NCI-H1436 (cell line): ENCODE measurements at regions not wholly inside any gene's neighbourhood (a gene's known extent, or its start where the extent isn't known, plus 50 kb on each side); places are given as distances from the start of the nearest gene placed in this dataset.
"Not testable (repeated sequence)": the region's sequence is repeated elsewhere in the genome, so short reads cannot be mapped to it uniquely, and the experiment has no call there.

Experiments used
- DNase-seq: peaks from one replicate; lab custom pipeline; 2025; lab: John Stamatoyannopoulos, UW

GRCh38 chr7:113389112-113389646 lies 270.8 kb upstream of the SMIM30 start:
- DNase-seq = no peak

- DNase-seq = no peak
These were observed 265.3 kb upstream of the SMIM30 start for GRCh38 chr7:113383638-113384037.

GRCh38 chr7:113379746-113380145 lies 261.4 kb upstream of the SMIM30 start:
- DNase-seq = no peak

GRCh38 chr7:113374955-113375354 lies 256.6 kb upstream of the SMIM30 start:
- DNase-seq = no peak

- DNase-seq = no peak
These were observed 255.5 kb upstream of the SMIM30 start for GRCh38 chr7:113373863-113374262.

GRCh38 chr7:113371416-113372043 lies 253.2 kb upstream of the SMIM30 start:
- no peak for DNase-seq

GRCh38 chr7:113370910-113371309 lies 252.6 kb upstream of the SMIM30 start:
- no peak for DNase-seq

GRCh38 chr7:113368256-113368655 lies 249.9 kb upstream of the SMIM30 start:
- no peak for DNase-seq

GRCh38 chr7:113367041-113367586 lies 248.8 kb upstream of the SMIM30 start:
- DNase-seq = no peak

- no peak for DNase-seq
These were observed 247.8 kb upstream of the SMIM30 start for GRCh38 chr7:113366122-113366521.

- no peak for DNase-seq
These were observed 231.0 kb upstream of the SMIM30 start for GRCh38 chr7:113349339-113349738.

- DNase-seq = no peak
These were observed 221.3 kb upstream of the SMIM30 start for GRCh38 chr7:113339661-113340060.

GRCh38 chr7:113338071-113338696 lies 219.8 kb upstream of the SMIM30 start:
- DNase-seq = no peak

- DNase-seq = not testable (repeated sequence)
These were observed 218.5 kb upstream of the SMIM30 start for GRCh38 chr7:113336838-113337237.

GRCh38 chr7:113331155-113331898 lies 213.0 kb upstream of the SMIM30 start:
- no peak for DNase-seq

- DNase-seq = no peak
These were observed 202.8 kb upstream of the SMIM30 start for GRCh38 chr7:113321201-113321600.

- no peak for DNase-seq
These were observed 202.1 kb upstream of the SMIM30 start for GRCh38 chr7:113320419-113320818.

- DNase-seq = no peak
These were observed 196.2 kb upstream of the SMIM30 start for GRCh38 chr7:113314594-113314993.

GRCh38 chr7:113308399-113308798 lies 190.0 kb upstream of the SMIM30 start:
- DNase-seq = no peak

GRCh38 chr7:113307147-113307546 lies 188.8 kb upstream of the SMIM30 start:
- DNase-seq = no peak

- DNase-seq = no peak
These were observed 187.9 kb upstream of the SMIM30 start for GRCh38 chr7:113306302-113306701.

GRCh38 chr7:113304104-113304503 lies 185.8 kb upstream of the SMIM30 start:
- DNase-seq = no peak

GRCh38 chr7:113303388-113303787 lies 185.0 kb upstream of the SMIM30 start:
- DNase-seq = not testable (repeated sequence)
